ENCODE measurements at regions not wholly inside any gene's neighbourhood (a gene's known extent, or its start where the extent isn't known, plus 50 kb on each side); places are given as distances from the start of the nearest gene placed in this dataset.

GRCh38 chr10:86592413-86592812 is 61.9 kb upstream of the OPN4 start:
- TF ChIP-seq, protein P1, sequence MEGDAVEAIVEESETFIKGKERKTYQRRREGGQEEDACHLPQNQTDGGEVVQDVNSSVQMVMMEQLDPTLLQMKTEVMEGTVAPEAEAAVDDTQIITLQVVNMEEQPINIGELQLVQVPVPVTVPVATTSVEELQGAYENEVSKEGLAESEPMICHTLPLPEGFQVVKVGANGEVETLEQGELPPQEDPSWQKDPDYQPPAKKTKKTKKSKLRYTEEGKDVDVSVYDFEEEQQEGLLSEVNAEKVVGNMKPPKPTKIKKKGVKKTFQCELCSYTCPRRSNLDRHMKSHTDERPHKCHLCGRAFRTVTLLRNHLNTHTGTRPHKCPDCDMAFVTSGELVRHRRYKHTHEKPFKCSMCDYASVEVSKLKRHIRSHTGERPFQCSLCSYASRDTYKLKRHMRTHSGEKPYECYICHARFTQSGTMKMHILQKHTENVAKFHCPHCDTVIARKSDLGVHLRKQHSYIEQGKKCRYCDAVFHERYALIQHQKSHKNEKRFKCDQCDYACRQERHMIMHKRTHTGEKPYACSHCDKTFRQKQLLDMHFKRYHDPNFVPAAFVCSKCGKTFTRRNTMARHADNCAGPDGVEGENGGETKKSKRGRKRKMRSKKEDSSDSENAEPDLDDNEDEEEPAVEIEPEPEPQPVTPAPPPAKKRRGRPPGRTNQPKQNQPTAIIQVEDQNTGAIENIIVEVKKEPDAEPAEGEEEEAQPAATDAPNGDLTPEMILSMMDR (IDR thresholded peaks at IDR 0.05), result peak; percentile 29
- TF ChIP-seq EZH2phosphoT487 (IDR thresholded peaks at IDR 0.05), result no peak
- H3K4me1 Mint-ChIP-seq, result no peaks in the 10 kb centered on the region
- no peaks in the 10 kb centered on the region for H3K36me3 Mint-ChIP-seq
- Histone ChIP-seq H3K27ac (no peak overlapping the region), H3K9me3 (ENCODE audit: low read depth) (no peaks in the 10 kb centered on the region), H4K20me1 (ENCODE audit: low read depth) (no peaks in the 10 kb centered on the region), H3K4me3 (no peak overlapping the region), H3F3A (ENCODE audit: low read depth) (no peaks in the 10 kb centered on the region), H3K36me3 (no peaks in the 10 kb centered on the region), H3K27me3 (no peaks in the 10 kb centered on the region), H3K4me2 (no peak overlapping the region), H2AFZ (replicated peaks) (no peak overlapping the region), H3K9ac (no peak overlapping the region), H3K4me1 (no peaks in the 10 kb centered on the region), H3K79me2 (ENCODE audit: low read depth) (no peaks in the 10 kb centered on the region)
- H3K4me3 Mint-ChIP-seq, result no peak overlapping the region
- H3K27me3 Mint-ChIP-seq (ENCODE audit: insufficient read depth, low read depth), result peaks cover 5% of the 10 kb centered on the region
- peak; percentile 32 for DNase-seq (ENCODE audit: low spot score)
- no peak overlapping the region for H3K27ac Mint-ChIP-seq
- H3K9me3 Mint-ChIP-seq, result no peaks in the 10 kb centered on the region

DNA sequence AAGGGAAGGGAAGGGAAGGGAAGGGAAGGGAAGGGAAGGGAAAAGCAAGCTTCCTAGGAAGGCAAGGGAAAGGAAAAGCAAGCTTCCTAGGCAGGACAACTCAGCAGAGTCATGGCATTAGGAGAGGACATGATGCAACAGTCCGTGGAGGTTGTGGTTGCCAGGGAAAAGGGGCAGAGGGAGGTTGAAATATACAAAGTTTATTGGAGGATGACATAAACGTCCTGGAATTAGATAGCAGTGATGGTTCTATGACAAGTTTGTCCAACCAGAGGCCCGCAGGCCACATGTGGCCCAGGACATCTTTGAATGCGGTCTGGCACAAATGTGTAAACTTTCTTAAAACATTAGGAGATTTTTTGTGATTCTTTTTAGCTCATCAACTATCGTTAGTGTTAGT is 59.8 kb upstream of the OPN4 start:
- Mint-ChIP-seq H3K36me3 (no peaks in the 10 kb centered on the region), H3K4me1 (no peaks in the 10 kb centered on the region), H3K4me3 (no peak overlapping the region), H3K27ac (no peak overlapping the region), H3K27me3 (ENCODE audit: insufficient read depth, low read depth) (peaks cover 5% of the 10 kb centered on the region), H3K9me3 (no peaks in the 10 kb centered on the region)
- Histone ChIP-seq H3K9ac (no peak overlapping the region), H3K4me1 (peaks cover under 1% of the 10 kb centered on the region), H2AFZ (replicated peaks) (no peak overlapping the region), H3K27me3 (no peaks in the 10 kb centered on the region), H4K20me1 (ENCODE audit: low read depth) (no peaks in the 10 kb centered on the region), H3K27ac (no peak overlapping the region), H3K4me3 (no peak overlapping the region), H3K4me2 (no peak overlapping the region), H3K79me2 (ENCODE audit: low read depth) (no peaks in the 10 kb centered on the region), H3K36me3 (no peaks in the 10 kb centered on the region), H3F3A (ENCODE audit: low read depth) (no peaks in the 10 kb centered on the region), H3K9me3 (ENCODE audit: low read depth) (no peaks in the 10 kb centered on the region)
- no peak for DNase-seq (ENCODE audit: low spot score)
- no peak for TF ChIP-seq EZH2 (IDR thresholded peaks at IDR 0.05)
- TF ChIP-seq, protein P1 (IDR thresholded peaks at IDR 0.05), result no peak
- no peak for TF ChIP-seq EZH2phosphoT487 (IDR thresholded peaks at IDR 0.05)

DNA sequence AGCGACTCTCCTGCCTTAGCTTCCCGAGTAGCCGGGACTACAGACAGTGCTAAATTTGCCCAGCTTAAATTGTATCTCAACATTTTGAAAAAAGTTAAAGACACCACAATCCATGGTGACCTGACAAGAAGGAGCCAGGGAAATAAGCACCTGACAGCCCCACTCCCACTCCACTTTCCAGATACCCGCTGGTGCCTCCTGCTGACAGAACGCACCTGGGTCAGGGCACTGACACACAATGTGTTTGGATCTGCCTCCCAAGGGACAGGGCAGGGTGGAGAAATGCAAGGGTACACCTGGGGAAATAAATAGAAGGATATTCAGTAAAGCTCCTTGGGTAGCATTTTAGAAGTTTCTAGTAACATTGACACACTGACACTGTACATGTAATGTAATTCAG is 58.9 kb upstream of the OPN4 start:
- no peak overlapping the region for H3K4me3 ChIP-seq
- no peaks in the 10 kb centered on the region for H3K9me3 ChIP-seq (ENCODE audit: low read depth)
- no peaks in the 10 kb centered on the region for H3K36me3 ChIP-seq
- Mint-ChIP-seq H3K27ac (no peak overlapping the region), H3K36me3 (no peaks in the 10 kb centered on the region), H3K9me3 (no peaks in the 10 kb centered on the region), H3K4me3 (no peak overlapping the region), H3K27me3 (ENCODE audit: insufficient read depth, low read depth) (peaks cover 5% of the 10 kb centered on the region), H3K4me1 (peaks cover 7% of the 10 kb centered on the region)
- H3K4me1 ChIP-seq, result peaks cover 10% of the 10 kb centered on the region
- H3K27me3 ChIP-seq, result no peaks in the 10 kb centered on the region
- TF ChIP-seq, protein P1 (IDR thresholded peaks at IDR 0.05), result no peak
- no peak for TF ChIP-seq EZH2 (IDR thresholded peaks at IDR 0.05)
- no peak overlapping the region for H2AFZ ChIP-seq (replicated peaks)
- no peak overlapping the region for H3K9ac ChIP-seq
- H4K20me1 ChIP-seq (ENCODE audit: low read depth), result no peaks in the 10 kb centered on the region
- H3F3A ChIP-seq (ENCODE audit: low read depth), result no peaks in the 10 kb centered on the region
- H3K79me2 ChIP-seq (ENCODE audit: low read depth), result no peaks in the 10 kb centered on the region
- no peak for DNase-seq (ENCODE audit: low spot score)
- no peak overlapping the region for H3K27ac ChIP-seq
- H3K4me2 ChIP-seq, result no peak overlapping the region

GRCh38 chr10:86596266-86596665 is 58.1 kb upstream of the OPN4 start:
- H2AFZ ChIP-seq (replicated peaks), result no peak overlapping the region

More at GRCh38 chr10:86596266-86596665, 58.1 kb upstream of the OPN4 start:
- Histone ChIP-seq H3K27me3 (no peaks in the 10 kb centered on the region), H3K79me2 (ENCODE audit: low read depth) (no peaks in the 10 kb centered on the region), H3K4me3 (no peak overlapping the region), H4K20me1 (ENCODE audit: low read depth) (no peaks in the 10 kb centered on the region), H3K9ac (no peak overlapping the region), H3F3A (ENCODE audit: low read depth) (no peaks in the 10 kb centered on the region), H3K36me3 (no peaks in the 10 kb centered on the region), H3K4me1 (peaks cover 10% of the 10 kb centered on the region), H3K4me2 (no peak overlapping the region), H3K9me3 (ENCODE audit: low read depth) (no peaks in the 10 kb centered on the region), H3K27ac (no peak overlapping the region)
- Mint-ChIP-seq H3K36me3 (no peaks in the 10 kb centered on the region), H3K4me3 (no peak overlapping the region), H3K4me1 (peaks cover 8% of the 10 kb centered on the region), H3K9me3 (no peaks in the 10 kb centered on the region), H3K27me3 (ENCODE audit: insufficient read depth, low read depth) (peaks cover 5% of the 10 kb centered on the region), H3K27ac (no peak overlapping the region)
- TF ChIP-seq EZH2 (IDR thresholded peaks at IDR 0.05), result no peak
- TF ChIP-seq EZH2phosphoT487 (IDR thresholded peaks at IDR 0.05), result no peak
- TF ChIP-seq, protein P1 (IDR thresholded peaks at IDR 0.05), result no peak
- DNase-seq (ENCODE audit: low spot score), result no peak
